Embryonic facial prominence (tissue), 1 donor: ENCODE measurements at regions not wholly inside any gene's neighbourhood (a gene's known extent, or its start where the extent isn't known, plus 50 kb on each side); places are given as distances from the start of the nearest gene placed in this dataset.
A peak's percentile ranks its signal among the peaks of the same experiment; 100 is the strongest.
"Not testable (repeated sequence)": the region's sequence is repeated elsewhere in the genome, so short reads cannot be mapped to it uniquely, and the experiment has no call there.

Experiments used
- DNase-seq: peaks from one replicate; pipeline ENCODE4 v3.0.0-alpha.2; 2016; ENCODE audit errors: extremely low spot score

DNA sequence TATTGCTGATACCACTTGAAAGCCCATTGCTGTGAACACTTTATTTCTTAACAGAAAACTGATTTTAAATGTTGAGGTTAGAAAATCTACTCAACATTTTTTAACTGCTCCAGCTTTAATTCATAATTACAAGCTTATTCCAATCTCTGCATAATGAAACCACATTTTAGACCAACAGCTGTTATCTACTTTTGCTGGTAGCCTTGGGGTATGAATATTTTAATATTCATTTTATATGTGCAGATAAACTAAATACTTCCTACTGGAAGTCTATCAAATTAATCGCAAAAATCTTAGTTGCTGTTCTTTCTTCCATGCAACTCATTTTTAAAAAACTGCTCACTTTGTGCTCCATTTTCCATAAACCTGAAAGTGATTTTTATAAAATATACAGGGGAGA, 189.3 kb upstream of the SLC35B3 start:
- DNase-seq: no peak

DNA sequence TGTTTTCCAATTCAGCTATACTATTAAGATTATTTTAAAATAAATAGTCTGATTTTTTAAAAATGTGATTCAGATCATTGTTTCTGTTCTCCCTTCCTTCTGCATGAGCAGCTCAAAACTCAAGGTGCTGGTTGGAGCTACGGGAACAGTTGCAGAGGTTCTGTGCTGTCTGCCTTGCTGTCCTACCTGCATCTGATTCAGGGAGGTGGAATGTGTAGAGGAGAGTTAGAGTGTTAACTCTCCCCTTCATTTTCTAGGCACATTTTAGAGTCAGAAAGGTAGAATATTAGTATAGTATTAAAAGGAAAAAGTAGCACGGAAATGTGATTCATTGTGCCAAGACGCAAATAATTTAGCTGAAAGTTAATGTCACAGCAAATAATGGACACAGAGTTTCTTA, 188.1 kb upstream of the SLC35B3 start:
- no peak for DNase-seq

DNA sequence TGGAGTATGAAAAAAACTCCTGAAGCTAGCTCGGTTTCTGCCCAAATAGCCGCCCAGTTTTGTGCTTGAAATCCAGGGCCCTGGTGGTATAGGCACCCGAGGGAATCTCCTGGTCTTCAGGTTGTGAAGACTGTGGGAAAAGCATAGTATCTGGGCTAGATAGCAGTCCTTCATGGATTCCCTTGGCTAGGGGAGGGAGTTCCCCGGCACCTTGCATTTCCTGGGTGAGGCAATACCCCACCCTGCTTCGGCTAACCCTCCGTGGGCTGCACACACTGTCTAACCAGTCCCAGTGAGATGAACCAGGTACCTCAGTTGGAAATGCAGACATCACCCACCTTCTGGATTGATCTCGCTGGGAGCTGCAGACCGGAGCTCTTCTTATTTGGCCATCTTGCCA, 184.5 kb upstream of the SLC35B3 start:
- no peak for DNase-seq

DNA sequence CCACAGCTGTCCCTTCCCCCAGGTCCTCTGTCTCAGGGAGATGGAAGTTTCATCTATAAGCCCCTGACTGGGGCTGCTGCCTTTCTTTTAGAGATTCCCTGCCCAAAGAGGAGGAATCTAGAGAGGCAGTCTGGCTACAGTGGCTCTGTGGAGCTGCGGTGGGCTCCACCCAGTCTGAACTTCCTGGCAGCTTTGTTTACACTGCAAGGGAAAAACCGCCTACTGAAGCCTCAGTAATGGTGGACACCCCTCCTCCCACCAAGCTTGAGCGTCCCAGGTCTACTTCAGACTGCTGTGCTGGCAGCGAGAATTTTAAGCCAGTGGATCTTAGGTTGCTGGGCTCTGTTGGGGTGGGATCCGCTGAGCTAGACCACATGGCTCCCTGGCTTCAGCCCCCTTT, 184.1 kb upstream of the SLC35B3 start:
- DNase-seq: not testable (repeated sequence)

DNA sequence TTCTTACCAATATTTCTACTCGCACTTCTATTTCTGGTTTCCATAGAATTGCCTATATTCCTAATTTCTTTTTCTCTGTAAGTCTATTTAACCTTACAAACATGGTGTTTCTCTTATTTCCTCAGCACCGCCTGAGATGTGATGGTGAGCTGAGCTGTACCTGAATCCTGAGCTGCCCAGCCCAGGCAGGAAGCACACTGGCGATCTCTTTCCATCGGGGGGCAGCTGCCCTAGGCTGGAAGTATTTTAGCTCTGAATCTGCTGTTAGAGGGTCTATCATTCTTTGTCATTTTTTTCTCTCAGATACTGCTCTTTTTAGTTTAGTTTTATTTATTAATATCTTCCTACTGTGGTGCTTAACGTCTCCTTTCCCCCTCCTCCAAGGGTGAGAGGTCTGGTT, 173.4 kb upstream of the SLC35B3 start:
- no peak for DNase-seq

DNA sequence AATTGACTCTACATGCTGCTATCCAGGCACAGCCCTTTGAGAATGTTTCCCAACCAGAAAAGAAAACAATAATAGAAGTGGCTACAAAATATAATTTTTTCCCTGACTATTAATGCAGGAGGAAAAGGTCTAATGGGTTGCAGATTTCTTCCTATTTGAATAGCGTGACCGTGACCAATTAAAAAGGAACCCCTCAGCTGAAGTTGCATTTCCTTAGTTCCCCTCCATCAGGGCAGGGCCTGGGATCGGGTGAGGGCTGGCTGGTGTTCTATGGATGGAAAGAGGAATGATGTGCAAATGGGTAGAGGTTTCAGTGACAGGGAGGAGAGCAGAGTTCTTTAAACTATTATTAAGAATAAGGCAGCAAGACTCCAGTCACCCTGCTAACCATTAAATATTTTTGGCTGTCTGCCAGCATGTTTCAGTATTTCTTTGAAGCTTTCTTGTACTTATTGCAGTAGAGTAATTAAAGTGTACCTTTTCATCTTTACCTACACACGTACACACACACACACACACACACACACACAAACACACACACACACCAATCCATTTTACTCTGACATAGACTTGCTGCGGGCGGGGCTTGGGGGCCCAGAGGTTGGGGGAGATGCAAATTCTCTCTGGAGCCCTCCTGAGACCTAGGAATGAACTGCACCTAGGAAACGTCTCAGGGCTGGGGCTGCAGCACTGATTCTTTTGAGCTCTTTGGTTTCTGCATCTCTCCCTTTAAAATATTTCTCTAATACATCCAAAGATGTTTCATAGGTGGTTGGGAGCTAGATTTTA, 154.8 kb upstream of the SLC35B3 start:
- peak; percentile 8 for DNase-seq

DNA sequence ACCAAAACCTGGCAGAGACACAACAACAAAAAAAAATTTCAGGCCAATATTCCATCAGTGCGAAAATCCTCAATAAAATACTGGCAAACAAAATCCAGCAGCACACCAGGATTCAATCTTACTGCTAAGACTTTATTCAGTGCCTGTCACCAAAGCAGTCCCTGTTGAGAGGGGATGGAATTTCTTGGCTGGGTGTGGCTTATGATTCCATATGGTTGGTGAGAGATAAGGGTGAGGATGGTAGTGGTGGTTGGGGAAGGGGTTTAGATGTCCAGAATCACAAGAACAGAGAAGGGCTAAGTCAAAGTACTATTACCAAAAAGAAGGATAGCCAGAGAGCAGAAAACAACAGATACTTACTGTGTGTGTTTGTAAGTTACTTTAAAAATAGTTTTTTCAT, 152.8 kb upstream of the SLC35B3 start:
- DNase-seq: no peak

DNA sequence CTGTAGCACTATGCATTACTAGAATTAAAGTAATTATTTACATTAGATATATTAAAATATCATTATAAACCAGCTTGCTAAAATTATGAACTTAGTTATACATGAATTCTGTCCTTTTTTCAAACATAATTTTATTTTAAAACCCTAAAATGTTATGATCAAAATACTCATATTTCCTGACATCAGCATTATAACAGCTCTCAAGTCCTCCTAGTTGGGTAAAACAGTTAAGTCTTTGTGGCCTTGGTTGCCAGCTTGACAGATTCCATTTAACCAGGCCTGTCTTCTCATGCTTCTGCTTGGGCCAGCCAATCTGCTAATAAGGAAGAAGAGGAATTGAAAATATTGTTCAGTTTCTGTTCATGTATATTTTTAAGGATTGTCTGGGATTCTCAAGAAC, 147.9 kb upstream of the SLC35B3 start:
- no peak for DNase-seq

DNA sequence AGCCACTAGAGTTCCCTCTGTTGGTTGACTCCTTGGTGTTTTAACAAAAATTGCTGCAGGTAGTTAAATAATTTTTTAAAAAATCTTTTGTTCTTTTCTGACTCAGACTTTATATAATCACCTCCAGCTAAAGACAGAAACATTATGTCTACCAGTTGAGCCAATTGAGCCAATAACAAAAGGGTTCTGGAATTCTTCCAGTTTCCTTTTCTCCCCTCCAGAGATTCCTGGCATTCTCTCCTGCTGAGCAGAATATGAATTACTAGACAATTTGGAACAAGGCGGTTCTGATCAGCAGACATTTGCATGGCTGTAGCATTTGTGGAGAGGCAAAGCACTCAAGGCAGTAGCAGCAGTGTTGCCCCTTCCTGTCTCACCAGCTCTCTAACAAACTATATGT, 144.0 kb upstream of the SLC35B3 start:
- no peak for DNase-seq

DNA sequence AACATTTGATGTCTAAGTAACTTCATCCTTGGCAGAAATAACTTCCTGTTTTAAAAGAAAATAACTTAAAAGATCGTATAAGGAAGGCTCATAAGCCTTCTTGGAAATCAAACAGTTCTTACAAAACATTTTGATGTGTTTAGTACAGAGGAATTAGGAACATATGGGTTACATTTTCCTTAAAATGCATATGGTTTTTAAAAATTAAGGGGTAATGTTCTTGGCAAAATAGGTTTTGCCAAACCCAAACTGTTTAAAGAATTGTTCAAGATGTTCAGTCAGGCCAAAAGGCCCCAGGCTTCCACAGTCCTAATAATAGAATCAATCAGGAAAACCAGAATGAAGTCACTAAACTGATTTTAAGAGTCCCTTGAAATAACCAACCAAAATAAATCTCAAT, 142.7 kb upstream of the SLC35B3 start:
- peak; percentile 48 for DNase-seq

DNA sequence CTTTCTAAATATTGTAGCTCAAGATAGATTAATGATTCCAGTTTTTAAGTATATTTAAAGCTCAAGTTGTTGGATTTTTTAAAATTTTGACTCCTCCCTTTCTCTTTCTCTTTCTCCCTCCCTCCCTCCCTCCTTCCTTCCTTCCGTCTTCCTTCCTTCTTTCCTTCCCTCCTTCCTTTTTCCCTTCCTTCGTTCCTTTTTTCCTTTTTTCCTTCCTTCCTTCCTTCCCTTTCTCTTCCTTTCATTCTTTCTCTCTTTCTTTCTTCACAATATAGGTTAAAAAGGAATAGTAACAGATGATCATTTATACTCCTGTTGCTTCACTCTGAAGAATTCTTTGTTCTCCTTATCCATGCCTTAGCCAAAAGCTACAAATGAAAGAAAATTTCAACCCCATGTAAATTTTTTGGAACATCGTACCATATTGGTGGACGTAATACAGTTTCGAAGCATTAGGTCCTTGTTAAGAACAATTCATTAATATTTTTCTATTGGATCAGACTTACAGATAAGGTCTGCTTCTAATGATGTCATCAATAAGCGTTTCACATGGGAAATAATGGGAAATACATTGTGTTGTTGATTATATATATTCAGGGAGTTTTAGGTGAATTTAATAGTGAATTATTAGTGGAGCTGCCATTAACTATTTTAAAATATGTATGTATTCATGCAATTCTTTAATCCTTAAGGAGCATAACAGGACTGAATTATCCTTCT, 139.6 kb upstream of the SLC35B3 start:
- no peak for DNase-seq

DNA sequence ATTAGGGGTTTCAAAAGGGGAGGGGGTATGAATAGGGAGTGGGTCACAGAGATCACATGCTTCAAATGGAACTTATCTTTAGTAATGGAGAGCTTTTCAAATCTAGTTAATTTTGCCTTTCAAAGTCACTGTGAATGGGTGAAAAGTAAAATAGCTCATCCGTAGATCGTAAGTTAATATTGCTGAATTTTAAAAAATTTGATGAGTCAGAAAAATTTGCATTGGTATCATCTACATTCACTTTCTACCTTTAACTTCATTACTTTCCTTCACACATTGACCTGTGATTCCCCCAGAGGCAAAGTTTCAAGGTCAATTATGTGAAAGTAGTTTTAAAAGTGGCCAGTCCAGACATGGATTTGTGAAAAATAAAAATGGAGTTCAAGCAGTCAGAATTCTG, 139.0 kb upstream of the SLC35B3 start:
- DNase-seq: no peak

DNA sequence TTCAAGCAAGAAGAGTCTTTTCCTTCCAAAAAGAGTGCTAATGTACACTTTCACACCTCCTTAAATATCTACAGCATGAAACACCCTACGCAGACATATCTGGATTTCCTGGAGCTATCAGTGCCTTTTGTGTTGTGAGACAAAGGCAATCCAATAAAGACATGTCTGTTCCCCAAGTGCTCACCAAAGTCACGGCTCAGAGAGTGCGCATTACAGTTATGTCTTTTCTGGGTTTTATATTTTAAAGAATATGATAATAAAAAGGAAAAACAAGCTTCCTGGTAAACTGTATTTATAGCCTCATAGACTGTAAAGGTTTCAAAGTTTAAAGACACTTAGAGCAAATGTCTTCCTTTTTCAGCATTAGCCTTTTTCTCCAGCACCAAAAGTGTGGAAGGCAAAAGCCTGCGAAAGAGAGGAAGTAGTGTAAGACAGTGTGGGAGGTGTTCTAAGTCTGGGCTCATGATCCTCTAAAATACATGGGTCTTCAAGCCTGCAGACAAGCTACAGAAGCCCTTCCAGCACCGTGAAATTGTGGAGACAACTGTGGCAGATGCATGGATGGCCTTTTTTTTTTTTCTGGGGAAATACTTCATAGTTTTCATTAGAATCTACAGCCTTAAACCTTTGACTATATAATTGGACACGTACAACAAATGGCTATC, 135.0 kb upstream of the SLC35B3 start:
- no peak for DNase-seq

DNA sequence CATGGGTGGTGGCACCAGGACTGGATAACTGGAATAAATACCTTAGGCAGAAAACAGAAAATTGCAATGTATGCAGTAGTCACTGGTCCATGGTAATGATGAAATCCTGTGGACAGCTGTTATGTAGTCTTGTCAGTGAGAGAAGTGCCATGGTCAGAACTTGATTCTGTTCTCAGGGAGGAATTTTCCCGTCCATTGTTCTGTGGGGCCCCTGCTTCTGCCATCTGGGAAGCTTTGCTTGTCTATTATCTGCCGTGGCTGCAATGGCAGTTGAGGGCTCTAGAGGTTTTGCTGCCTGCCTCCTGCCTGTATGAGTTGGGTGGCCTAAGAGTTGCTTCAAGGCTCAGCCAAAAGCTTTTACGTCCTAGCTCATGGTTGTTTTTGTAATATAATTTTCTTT, 126.8 kb upstream of the SLC35B3 start:
- no peak for DNase-seq

DNA sequence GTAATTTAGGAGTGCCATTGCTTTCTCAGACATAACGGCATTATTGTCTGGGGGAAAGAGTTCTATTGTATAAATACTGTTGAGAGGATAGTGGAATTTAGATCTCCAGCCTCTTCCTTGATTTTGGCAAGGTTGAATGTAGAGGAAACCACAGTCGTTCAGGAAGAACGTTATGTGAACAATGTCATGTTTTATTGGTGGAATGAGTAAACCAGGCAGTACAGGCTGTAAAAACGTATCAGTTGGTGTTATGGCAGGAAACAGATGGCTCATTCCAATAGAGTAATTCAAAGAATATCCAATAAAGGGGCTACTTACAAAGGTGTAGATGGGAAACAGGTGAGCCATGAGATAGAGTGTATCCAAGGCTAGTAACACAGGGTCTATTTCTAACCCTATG, 123.6 kb upstream of the SLC35B3 start:
- DNase-seq: no peak

DNA sequence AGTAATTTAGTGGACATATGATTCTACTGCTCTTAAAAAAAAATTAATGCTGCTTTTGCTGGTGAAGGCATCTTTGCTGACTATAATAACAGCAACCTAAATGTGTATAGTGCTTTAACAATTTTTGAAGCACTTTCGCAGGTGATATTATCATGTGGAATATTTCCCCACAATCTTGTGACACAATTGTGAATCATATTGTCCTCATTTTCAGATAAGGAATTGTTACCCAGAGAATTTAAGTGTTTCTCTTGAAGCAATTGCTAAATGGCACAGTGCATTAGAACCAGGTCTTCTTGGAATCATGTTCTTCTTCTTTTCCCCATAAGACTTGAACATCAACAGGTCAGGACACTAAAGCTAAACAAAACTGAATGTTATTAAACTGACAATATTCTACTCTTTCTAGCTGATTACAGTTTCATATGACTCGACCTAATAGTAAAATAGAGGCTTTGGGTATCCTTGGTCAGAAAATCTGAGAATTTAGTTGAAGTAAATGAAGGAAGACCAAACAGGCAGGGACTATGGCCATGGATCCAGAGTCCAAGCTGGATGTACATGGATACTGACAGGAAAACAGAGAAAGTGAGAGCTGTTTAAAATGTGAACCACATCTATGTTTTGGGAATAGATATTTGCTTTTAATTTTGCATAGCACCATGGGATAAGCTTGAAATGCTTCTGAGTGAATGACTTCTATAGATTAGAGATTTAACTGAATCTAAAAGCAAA, 121.8 kb upstream of the SLC35B3 start:
- no peak for DNase-seq

DNA sequence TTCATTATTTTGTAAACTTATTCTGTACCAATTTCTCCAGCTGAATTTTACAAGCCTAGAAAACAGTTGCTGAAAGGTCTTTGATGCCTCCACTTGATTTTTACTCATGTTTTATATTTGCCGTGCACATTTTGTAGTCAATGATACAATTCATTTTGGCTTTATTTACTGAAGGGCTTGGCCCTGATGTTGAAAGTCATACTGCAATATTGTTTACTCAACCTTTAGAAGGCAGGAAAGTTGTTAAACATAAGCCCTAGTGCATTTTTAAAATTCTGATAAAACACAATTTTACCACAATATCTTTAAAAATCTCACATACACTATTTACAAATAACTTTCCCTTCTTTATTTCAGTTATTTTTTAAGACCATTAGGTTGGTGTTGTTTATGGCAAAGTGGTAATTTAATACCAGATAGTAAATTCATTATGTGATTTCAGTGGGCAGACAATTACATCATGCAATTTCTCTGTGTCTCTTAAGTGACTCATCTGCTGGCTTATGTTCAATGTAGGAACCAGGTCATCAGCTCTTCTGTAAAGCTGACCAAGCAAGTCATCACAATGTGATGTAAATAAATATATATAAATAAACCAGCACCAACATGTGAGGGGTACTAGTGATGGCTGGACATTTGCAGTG, 121.1 kb upstream of the SLC35B3 start:
- DNase-seq: no peak

DNA sequence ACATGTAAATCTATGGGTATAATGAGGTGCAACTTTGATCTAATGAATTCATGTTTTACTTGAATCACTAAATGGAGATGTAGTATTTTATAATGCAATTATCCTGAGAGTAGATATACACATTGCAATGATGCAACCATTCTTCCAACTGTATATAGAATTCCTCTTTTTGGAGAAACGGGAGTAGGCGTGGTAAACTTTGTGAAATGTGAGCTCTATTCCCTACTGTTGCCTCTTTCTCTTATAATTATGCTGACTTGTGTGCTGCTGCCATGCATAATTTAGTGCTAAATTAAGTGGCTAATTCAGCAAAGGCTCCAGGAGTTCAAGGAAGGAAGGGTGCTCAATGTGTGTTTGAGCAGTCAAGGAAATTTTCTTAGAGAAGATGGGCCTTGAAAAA, 116.6 kb upstream of the SLC35B3 start:
- no peak for DNase-seq

DNA sequence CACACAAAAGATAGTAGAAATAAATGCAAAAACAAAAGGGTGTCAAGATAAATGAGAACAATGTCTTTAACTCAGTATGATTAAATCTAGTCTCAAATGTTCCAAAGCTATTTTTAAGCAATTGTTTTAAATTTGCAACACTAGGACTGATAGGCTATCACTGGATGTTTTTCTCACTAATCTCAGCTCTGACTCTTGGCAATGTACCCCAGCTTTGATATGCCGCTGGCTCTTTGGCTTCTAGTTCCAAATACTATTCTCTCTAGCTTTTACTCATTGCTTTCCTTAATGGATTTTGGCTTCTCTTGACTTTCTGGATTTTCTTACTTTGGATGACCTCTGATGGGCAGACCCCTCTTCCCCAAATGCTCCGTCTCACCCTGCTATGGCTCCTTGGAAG, 116.0 kb upstream of the SLC35B3 start:
- DNase-seq: no peak

DNA sequence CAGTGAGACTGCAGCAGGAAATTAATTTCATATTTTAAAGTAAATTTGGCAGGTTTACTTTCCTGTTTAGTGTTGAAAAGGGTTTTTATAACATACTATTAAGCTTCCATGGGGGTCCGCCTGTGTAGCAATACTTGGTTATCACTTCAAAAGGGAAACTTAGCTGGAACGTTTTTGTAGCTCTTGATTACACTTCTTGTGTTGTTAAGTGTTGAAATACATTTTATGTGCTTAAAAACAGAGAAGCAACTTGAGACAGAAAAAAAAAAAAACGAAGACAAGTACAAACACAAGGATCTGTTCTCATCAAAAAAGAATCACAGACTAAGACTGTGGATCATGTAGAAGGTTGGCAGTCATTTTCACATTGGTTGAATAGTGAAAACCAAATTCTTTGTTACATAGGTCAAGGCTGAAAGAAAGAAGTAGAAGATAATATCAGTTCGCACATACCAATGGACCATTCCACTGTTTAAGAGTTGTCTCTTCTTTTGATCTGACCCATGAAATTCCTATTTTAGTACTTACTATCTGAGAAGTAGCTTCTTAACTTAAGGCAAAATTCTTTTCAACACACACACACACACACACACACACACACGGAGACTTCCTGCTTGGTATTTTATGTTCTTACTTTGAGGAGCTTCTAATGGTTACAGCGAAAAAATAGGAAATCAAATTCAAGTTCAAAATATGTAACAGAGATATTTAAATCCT, 113.9 kb upstream of the SLC35B3 start:
- DNase-seq: no peak

DNA sequence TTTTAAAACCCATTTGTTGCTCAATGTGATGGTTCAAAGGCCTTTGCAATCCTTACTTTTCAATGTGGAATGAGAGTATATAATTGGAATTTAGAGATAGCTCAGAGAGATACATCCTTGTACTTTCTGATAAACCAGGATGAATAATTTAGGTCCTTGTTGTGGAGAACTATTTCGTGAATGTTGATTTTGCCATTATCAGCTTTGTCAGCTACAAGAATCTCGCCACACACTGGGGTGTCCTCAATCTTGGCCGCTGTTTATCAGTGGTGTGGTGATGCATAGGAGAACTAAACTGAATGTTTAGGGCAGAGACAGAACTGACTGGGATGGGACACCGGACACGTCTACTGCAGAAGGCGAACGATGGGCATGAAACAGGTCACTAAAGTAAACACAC, 111.2 kb upstream of the SLC35B3 start:
- DNase-seq: no peak
